HuH-7 (cell line): ENCODE measurements at regions not wholly inside any gene's neighbourhood (a gene's known extent, or its start where the extent isn't known, plus 50 kb on each side); places are given as distances from the start of the nearest gene placed in this dataset.

ENCODE experiments used
- DNase-seq: peaks from one replicate; pipeline ENCODE4 v3.0.0; 2011; ENCODE audit warnings: low spot score

DNA sequence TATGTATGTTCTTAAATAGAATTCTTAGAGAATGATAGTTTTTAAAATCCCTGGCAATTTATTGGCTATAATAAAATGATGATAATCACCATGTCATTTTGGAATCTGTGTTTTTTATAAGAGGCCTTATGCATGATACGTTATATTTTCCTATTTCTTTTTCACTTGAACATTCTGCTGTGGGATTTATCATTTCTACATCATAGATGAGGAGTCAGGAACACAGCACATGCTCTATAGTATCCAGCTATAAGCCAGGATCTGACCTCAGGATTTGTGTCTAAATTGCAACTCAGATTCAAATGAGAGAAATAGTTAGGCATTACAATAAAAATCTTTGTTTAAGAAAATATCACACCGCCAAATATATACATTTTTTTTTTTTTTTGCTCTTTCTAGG, 928.0 kb downstream of the EFNB2 start:
- no peak for DNase-seq

GRCh38 chr13:105607016-105607415, 928.4 kb downstream of the EFNB2 start:
- no peak for DNase-seq

GRCh38 chr13:105602956-105603670, 932.3 kb downstream of the EFNB2 start:
- no peak for DNase-seq

DNA sequence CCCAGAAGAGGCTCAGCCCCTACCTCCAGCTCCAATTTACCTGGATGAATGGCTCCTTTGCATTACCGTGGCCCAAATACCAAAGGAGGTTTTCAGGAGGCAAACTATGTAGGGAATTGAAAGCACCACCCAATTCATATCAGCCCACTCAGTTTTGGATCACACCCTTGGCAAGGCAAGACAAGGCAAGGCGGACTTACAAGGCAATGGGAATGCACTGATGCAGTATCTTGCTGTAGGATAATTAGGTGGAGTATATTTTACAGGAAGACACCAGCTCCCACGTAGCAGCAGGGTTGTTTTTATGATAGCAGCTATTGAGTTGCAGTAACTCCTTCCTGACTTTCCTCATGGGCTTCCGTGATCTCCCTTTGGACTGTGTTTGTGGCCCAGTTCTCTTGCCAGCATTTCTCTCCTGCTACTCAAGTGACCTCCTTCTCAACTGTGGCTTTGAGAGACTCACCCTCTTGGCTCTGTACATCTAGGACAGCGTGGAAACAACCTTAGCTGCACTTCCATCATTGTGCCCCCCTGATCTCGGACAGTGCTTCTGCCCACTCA, 935.9 kb downstream of the EFNB2 start:
- no peak for DNase-seq

DNA sequence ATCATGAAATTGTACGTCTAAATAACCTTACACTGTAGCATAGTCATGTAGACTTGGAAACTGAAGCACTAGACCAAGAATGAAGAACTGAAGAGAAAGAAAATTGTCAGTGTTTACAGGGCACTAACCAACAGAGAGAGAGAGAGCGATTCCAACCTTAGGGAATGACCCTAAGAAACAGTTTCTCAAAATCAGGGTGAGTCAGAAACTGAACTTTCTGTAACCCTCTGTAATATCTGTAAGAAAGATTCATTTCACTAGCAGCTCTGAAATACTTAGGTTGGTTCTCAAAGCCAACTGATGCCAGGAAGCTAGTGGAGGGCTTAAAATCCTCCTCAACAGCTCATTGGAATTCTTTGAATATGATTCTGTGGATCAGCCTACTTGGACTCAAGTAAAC, 936.9 kb downstream of the EFNB2 start:
- no peak for DNase-seq

- DNase-seq: no peak
Observed at GRCh38 chr13:105597573-105597972, 937.9 kb downstream of the EFNB2 start.

GRCh38 chr13:105595471-105595870, 940.0 kb downstream of the EFNB2 start:
- no peak for DNase-seq

DNA sequence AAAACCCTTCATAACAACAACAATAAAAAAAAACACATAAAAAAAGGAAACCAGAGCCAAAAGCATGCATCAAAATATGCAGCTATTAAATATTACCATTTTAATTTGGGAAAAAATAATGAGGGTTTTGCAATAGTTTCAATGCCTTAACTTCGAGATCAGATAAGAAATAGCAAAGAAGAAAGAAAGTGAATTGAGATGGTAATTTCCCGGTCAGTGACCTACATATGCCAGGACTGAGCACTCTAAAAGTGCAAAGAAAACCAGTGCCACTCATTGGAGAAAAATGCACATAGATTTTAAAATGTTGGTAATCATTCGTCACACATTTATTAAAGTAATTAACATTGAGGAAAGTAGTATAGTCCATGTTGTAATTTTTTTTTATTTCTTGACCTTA, 944.2 kb downstream of the EFNB2 start:
- no peak for DNase-seq

DNA sequence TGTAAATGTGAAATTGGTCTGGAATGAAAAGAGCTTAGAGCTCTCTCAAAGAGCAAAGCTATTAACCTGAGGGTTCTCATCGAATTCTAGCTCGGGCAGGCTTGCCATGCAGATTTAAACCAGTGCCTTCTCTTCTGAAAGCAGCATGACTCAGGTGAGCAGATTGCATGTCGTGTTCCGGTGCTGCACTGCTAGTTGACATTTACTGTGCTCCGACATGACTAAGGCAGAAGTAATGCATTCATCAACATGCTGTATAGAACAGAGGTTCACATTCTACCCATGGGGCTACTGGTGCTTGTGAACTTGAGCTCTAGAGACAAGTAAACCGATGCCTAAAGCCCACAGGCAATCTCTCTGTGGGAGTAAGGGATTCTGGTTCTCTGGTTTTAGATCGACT, 947.7 kb downstream of the EFNB2 start:
- no peak for DNase-seq

DNA sequence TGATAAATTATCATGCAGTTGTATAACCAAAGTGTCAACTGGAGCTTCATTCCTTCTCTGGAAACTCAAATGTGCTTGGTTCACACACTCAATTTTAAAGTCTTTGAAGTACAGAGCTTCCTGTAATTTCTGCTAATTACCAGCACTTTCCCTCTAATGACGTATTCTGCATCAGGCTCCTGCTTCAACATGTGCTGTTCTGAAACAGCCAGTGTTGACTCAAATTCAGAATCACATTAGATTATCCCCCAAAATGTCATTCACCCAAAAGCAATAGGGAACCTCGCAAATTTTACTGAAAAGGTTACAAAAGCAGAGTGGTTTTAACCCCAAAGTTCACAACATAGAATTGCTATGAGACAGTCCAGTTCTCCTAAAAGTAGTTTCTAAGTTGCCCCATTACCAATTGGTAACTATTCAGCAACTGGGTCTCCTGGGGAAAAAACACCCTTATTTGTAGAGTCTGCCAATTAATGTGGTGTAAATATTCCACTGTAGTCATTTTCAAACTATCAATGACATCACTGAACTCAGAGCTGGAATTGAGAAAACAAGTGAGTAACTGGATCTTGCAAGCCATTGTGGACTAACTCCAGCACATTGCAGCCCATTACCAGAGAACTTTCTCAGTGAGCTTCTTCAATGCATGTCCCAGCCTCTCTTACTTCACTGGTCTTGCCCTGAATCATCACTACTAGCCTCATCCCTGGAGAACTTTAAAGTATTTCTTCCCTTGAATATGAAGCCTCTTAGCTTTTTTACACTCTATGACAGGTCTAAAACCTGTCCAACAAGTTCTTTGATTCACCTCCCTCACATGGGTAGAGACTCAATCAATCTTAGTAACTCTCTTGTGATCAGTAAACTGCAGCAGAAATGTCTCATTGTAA, 955.4 kb downstream of the EFNB2 start:
- no peak for DNase-seq

GRCh38 chr13:105573136-105573535, 962.3 kb downstream of the EFNB2 start:
- no peak for DNase-seq

DNA sequence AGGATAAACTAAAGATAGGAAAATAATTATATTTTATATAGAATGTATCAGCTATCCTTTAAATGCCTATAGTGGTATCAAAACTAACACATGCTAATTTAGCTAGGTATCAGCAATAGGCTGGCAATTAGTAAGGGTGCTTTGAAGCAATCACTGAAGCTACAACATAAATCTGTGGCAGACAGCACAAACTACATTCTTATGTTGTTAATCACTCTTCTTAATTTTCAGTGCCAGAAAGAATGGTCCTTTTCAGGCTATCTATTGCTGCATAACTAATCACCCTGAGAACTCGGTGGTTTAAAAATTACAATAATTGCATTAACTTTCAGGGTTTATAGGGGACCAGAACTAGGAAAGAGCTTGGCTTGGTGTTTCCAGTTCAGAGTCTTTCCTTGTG, 963.1 kb downstream of the EFNB2 start:
- DNase-seq: no peak

DNA sequence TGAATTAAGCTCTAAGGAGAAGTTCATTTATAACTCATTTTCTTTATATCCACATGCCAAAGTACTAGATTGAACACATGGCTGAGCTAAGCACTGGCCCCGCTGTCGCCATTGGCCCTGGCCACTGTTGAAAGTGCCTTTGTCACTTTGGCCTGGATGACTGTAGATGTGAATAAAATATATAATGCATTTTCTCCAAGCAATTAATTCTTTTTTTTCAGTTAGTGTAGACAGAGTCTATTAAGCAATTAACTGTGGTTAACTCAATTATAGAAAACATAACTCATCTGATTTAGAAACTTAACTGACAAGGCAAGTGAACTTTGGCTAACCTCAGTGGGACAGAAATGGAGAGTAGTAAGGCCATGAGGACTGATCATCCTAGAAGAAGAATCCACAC, 965.6 kb downstream of the EFNB2 start:
- DNase-seq: no peak

GRCh38 chr13:105567951-105568525, 967.4 kb downstream of the EFNB2 start:
- no peak for DNase-seq

DNA sequence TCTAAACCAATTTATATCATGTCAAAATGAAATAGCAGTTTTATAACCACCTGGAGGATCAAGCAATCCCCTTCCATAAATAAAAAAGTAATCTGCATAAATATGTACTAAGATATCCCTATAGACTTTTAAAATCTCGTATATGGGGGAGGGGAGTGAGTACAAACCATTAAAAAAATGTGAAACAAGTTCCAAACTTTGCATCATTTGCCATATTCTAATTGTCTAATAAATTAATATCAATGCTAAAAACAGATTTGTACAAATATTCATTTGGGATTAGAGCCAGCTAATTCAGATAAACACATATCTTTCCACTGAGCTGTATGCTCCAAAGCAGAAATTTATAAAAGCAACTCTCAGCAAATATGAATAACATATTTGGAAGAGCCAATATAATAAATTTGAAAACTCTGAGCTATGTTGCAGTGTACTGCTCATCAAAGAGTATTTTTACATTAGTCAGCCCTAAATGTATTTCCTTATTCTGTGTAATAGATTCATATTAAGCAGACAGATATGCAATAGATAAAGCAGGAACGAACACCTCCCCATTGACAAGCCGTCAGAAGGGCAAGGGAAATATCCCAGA, 970.2 kb downstream of the EFNB2 start:
- DNase-seq: no peak

GRCh38 chr13:105552078-105552477, 983.4 kb downstream of the EFNB2 start:
- no peak for DNase-seq

DNA sequence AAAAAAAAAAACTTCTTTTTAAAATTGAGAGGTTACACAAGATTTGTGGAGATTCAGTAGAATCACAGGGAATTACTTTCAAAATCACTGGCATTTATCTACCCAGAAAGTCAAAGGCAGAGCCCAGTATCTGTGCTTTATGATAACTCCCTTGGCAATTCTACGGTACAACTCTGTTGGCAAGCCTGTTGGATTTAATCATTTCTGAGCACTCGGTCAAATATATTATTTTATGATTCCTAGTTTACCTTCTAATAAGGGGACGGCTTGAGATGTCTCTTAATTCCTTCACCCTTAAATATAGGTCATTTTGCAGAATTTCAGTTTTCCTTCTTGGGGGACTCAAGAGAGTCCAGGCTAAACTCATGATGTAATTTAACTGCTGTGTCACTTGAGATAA, 987.6 kb downstream of the EFNB2 start:
- DNase-seq: no peak

DNA sequence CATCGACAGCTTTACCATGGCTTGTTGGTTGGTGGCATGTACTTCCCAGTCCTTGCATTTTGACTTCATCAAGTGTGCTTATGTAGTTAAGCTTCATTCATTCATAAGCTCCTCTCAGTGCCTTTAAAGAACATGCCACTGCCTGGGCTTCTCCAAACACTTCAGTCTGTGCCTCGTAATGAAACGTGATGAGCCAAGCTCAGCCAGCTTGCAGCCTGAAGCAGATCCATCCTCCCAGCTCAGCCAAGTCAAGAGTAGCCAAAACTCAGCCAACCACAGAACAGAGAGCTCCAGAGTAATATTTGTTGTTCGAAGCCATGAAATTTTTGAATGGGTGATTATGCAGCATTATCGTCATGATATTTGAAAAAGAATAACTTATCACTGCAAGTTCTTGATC, 989.7 kb downstream of the EFNB2 start:
- DNase-seq: no peak

DNA sequence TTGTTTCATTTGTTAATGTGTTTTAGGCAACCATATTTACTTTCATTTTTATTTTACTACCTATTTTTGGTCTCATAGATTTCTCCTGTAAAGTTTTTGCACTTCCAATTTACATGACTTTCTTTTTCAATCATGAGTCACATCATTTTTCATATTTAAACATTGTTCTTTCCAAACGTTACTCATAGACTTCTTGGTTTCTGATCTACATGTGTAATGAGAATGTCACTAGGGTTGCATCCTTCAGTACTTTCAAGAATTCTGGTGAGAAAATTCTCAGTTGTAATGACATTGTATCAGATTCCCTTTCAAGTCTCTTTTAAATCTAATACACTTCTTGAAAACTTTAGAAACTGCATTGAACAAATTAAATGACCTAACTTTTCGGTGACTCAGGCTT, 991.7 kb downstream of the EFNB2 start:
- no peak for DNase-seq

- no peak for DNase-seq
Observed at GRCh38 chr13:105541565-105541964, 993.9 kb downstream of the EFNB2 start.

DNA sequence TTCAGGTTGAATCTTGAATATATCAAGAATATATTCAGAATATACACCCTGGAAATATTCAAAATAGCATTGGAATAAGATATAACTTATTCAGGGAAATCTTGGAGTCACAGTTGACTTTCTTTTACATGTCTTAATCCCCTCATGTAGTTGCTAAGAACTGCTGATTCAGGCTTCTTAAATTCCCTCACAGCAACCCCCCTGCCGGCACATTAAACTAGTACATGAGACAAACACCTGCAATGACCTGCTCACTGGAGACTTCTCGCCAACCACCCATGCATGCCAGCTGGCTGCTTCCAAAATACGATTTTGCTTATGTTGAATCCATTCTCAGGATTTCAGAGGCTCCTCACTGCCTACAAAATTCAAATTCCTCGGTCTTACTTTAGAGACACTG, 997.1 kb downstream of the EFNB2 start:
- no peak for DNase-seq

DNA sequence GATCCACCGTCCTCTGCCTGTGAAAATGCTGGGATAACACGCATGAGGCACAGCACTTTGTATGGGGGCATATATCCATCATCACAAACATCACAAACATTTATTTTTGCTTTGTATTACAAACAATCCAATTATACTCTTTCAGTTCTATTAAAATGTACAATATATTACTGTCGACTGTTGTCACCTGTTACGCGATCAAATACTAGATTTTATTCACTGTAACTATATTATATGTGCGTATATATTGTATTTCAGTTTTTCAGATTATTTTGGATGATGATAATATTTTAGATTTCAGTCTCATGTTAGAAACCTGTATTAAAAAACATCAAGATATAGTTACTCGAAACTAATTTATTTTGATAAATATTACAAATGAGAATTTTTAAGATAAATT, 998.3 kb downstream of the EFNB2 start:
- no peak for DNase-seq

- no peak for DNase-seq
Observed at GRCh38 chr13:105530468-105530867, 1005.0 kb downstream of the EFNB2 start.
